LoVo (cell line): ENCODE measurements at regions not wholly inside any gene's neighbourhood (a gene's known extent, or its start where the extent isn't known, plus 50 kb on each side); places are given as distances from the start of the nearest gene placed in this dataset.

ENCODE experiments used
- DNase-seq: peaks from one replicate; pipeline ENCODE4 v3.0.0-alpha.2; 2016; ENCODE audit warnings: low spot score

- no peak for DNase-seq
These were observed 206.8 kb downstream of the LPIN1 start for GRCh38 chr2:11953258-11953657.

- DNase-seq, result no peak
These were observed 208.9 kb downstream of the LPIN1 start for GRCh38 chr2:11955314-11955713.

- DNase-seq, result no peak
These were observed 209.5 kb downstream of the LPIN1 start for GRCh38 chr2:11955884-11956291.

GRCh38 chr2:11962707-11963328, 216.4 kb downstream of the LPIN1 start:
- DNase-seq, result peak; percentile 11

- DNase-seq, result no peak
These were observed 217.5 kb downstream of the LPIN1 start for GRCh38 chr2:11963966-11964365.

GRCh38 chr2:11967946-11968465, 221.6 kb downstream of the LPIN1 start:
- DNase-seq, result no peak

GRCh38 chr2:11968521-11968920, 222.1 kb downstream of the LPIN1 start:
- DNase-seq, result no peak

- DNase-seq, result no peak
These were observed 223.3 kb downstream of the LPIN1 start for GRCh38 chr2:11969774-11970173.

GRCh38 chr2:11974573-11974972, 228.1 kb downstream of the LPIN1 start:
- DNase-seq, result no peak

GRCh38 chr2:11975373-11975772, 228.9 kb downstream of the LPIN1 start:
- DNase-seq, result no peak

- DNase-seq, result no peak
These were observed 229.6 kb downstream of the LPIN1 start for GRCh38 chr2:11976073-11976472.

- DNase-seq, result no peak
These were observed 231.5 kb downstream of the LPIN1 start for GRCh38 chr2:11977766-11978524.

- no peak for DNase-seq
These were observed 234.4 kb downstream of the LPIN1 start for GRCh38 chr2:11980809-11981208.

GRCh38 chr2:11983401-11983800, 237.0 kb downstream of the LPIN1 start:
- DNase-seq, result no peak

- DNase-seq, result no peak
These were observed 237.4 kb downstream of the LPIN1 start for GRCh38 chr2:11983870-11984269.

GRCh38 chr2:11984316-11985158, 238.1 kb downstream of the LPIN1 start:
- no peak for DNase-seq

GRCh38 chr2:11985817-11986566, 239.6 kb downstream of the LPIN1 start:
- no peak for DNase-seq

GRCh38 chr2:11987151-11987550, 240.7 kb downstream of the LPIN1 start:
- DNase-seq, result no peak

GRCh38 chr2:11988691-11989353, 242.4 kb downstream of the LPIN1 start:
- DNase-seq, result no peak

GRCh38 chr2:11989354-11989703, 242.9 kb downstream of the LPIN1 start:
- no peak for DNase-seq

GRCh38 chr2:11990576-11990975, 244.1 kb downstream of the LPIN1 start:
- DNase-seq, result no peak
